Sigmoid colon (tissue), 6 donors: ENCODE measurements at regions not wholly inside any gene's neighbourhood (a gene's known extent, or its start where the extent isn't known, plus 50 kb on each side); places are given as distances from the start of the nearest gene placed in this dataset.

Source experiments
- DNase-seq: peaks from one replicate; pipeline ENCODE4 v3.0.0-alpha.2; 2019
- H3K27ac ChIP-seq, 4 donors: fragments of 200-600 bp; sonication (generic); one replicate each; pipeline ENCODE4 v1.5.1; 2016 to 2019; ENCODE audit warnings: mild to moderate bottlenecking in 1 of 4
- H3K27me3 ChIP-seq, 3 donors: fragments of 200-600 bp; sonication (generic); one replicate each; pipeline ENCODE4 v1.5.1; 2019; ENCODE audit warnings: mild to moderate bottlenecking in 1 of 3
- H3K36me3 ChIP-seq, 4 donors: fragments of 200-600 bp; sonication (generic); one replicate each; pipeline ENCODE4 v1.5.1; 2016 to 2019
- H3K4me1 ChIP-seq, 4 donors: fragments of 200-600 bp; sonication (generic); one replicate each; pipeline ENCODE4 v1.5.1; 2017 to 2019
- H3K4me3 ChIP-seq, 4 donors: fragments of 200-600 bp; sonication (generic); one replicate each; pipeline ENCODE4 v1.5.1; 2017 to 2019; ENCODE audit warnings: mild to moderate bottlenecking in 2 of 4, moderate library complexity in 1 of 4
- H3K9me3 ChIP-seq, 4 donors: fragments of 200-600 bp in 3 of 4; sonication (generic) in 3 of 4; one replicate each; pipeline versions ENCODE4 v1.5.1 to v1.6.1; 2013 to 2019
- CTCF ChIP-seq, 4 experiments: fragments of 450-650 bp in 3 of 4; fragments of 200-600 bp in 1 of 4; IDR thresholded peaks; one replicate each; pipeline ENCODE4 v1.5.1; 2016 to 2019; ENCODE audit warnings: antibody characterized with exemption in 4 of 4, mild to moderate bottlenecking in 3 of 4, moderate library complexity in 2 of 4
- EP300 ChIP-seq, 4 donors: sonication (generic); formaldehyde crosslinking; IDR thresholded peaks; one replicate each; pipeline ENCODE4 v1.6.1; 2017; ENCODE audit warnings: antibody characterized with exemption in 4 of 4
- POLR2A ChIP-seq, 2 donors: fragments of 450-650 bp; IDR thresholded peaks; one replicate each; pipeline ENCODE4 v1.6.1; 2016; ENCODE audit warnings: antibody characterized with exemption in 2 of 2, mild to moderate bottlenecking in 2 of 2, moderate library complexity in 2 of 2
- POLR2AphosphoS5 ChIP-seq, 4 donors: sonication (generic); formaldehyde crosslinking; IDR thresholded peaks; one replicate each; pipeline ENCODE4 v1.6.1; 2017; ENCODE audit warnings: antibody characterized with exemption in 4 of 4
- WGBS, 2 donors: extraction: QIAGEN DNeasy Blood & Tissue Kit; methylation state at CpG; one replicate each; pipeline ENCODE4 v1.1.7; 2013; 5-methylcytosine and 5-hydroxymethylcytosine counted together
- intact Hi-C: fragments of 100-400 bp; cut with DNase I; formaldehyde crosslinking; loops from one replicate; pipeline ENCODE4 v1.15.1; 2023
- donor health status: healthy with polysubstance abuse.
- donor health status: healthy.

- no peaks in the 10 kb centered on the region for H3K4me1 ChIP-seq
- 15 to 20% methylated on average over 18 of the region's 18 CpGs for WGBS, 2 donors
- no peak overlapping the region for H3K27ac ChIP-seq
- no peaks in the 10 kb centered on the region for H3K36me3 ChIP-seq
- H3K27me3 ChIP-seq, result peaks cover 0 to 29% (median 0%) of the 10 kb centered on the region in 3 donors
- intact Hi-C loops, result loop anchor here (5.0 kb wide), 1 partner anchor 163 kb away; no protein-coding TSS in a partner anchor
- H3K9me3 ChIP-seq, result no peaks in the 10 kb centered on the region
- H3K4me3 ChIP-seq, result no peak overlapping the region
- TF ChIP-seq POLR2AphosphoS5 (IDR thresholded peaks at IDR 0.05) (no peak), CTCF (IDR thresholded peaks at IDR 0.05) (peak; percentile 9 to 59 (median 46))
- DNase-seq, result peak; percentile 68
Observed at GRCh38 chr20:20824924-20825584, 112.6 kb upstream of the RALGAPA2 start.

GRCh38 chr20:20823476-20823881 is 111.0 kb upstream of the RALGAPA2 start:
- H3K4me1 ChIP-seq, result no peaks in the 10 kb centered on the region
- intact Hi-C loops, result loop anchor here (5.0 kb wide), 1 partner anchor 161 kb away; no protein-coding TSS in a partner anchor
- TF ChIP-seq CTCF (IDR thresholded peaks at IDR 0.05), result no peak
- no peak for TF ChIP-seq POLR2A (IDR thresholded peaks at IDR 0.05)
- TF ChIP-seq POLR2AphosphoS5 (IDR thresholded peaks at IDR 0.05), result no peak
- no peak for TF ChIP-seq EP300 (IDR thresholded peaks at IDR 0.05)
- no peak overlapping the region for H3K27ac ChIP-seq
- H3K27me3 ChIP-seq, result peaks cover 0 to 29% (median 0%) of the 10 kb centered on the region in 3 donors
- no peak for DNase-seq
- WGBS, 2 donors, result 82 to 84% methylated on average over 11 of the region's 11 CpGs
- no peaks in the 10 kb centered on the region for H3K9me3 ChIP-seq
- no peak overlapping the region for H3K4me3 ChIP-seq
- H3K36me3 ChIP-seq, result no peaks in the 10 kb centered on the region

GRCh38 chr20:20821484-20822260 is 109.2 kb upstream of the RALGAPA2 start:
- TF ChIP-seq POLR2AphosphoS5 (IDR thresholded peaks at IDR 0.05), result no peak
- TF ChIP-seq EP300 (IDR thresholded peaks at IDR 0.05), result no peak
- no peak for TF ChIP-seq CTCF (IDR thresholded peaks at IDR 0.05)
- TF ChIP-seq POLR2A (IDR thresholded peaks at IDR 0.05), result no peak
- WGBS, 2 donors, result 76 to 82% methylated on average over 12 of the region's 12 CpGs
- DNase-seq, result no peak
- no peaks in the 10 kb centered on the region for H3K9me3 ChIP-seq
- peaks cover 0 to 23% (median 0%) of the 10 kb centered on the region in 3 donors for H3K27me3 ChIP-seq
- intact Hi-C loops, result loop anchor here (5.0 kb wide), 1 partner anchor 159 kb away; no protein-coding TSS in a partner anchor
- no peak overlapping the region for H3K4me3 ChIP-seq
- H3K27ac ChIP-seq, result no peak overlapping the region
- H3K4me1 ChIP-seq, result no peaks in the 10 kb centered on the region
- H3K36me3 ChIP-seq, result no peaks in the 10 kb centered on the region

GRCh38 chr20:20820785-20821483 is 108.5 kb upstream of the RALGAPA2 start:
- no peak overlapping the region for H3K4me3 ChIP-seq
- DNase-seq, result no peak
- H3K36me3 ChIP-seq, result no peaks in the 10 kb centered on the region
- no peak for TF ChIP-seq POLR2AphosphoS5 (IDR thresholded peaks at IDR 0.05)
- TF ChIP-seq CTCF (IDR thresholded peaks at IDR 0.05), result no peak
- TF ChIP-seq EP300 (IDR thresholded peaks at IDR 0.05), result no peak
- no peak for TF ChIP-seq POLR2A (IDR thresholded peaks at IDR 0.05)
- H3K4me1 ChIP-seq, result no peaks in the 10 kb centered on the region
- no peaks in the 10 kb centered on the region for H3K9me3 ChIP-seq
- intact Hi-C loops, result loop anchor here (5.0 kb wide), 1 partner anchor 159 kb away; no protein-coding TSS in a partner anchor
- peaks cover 0 to 20% (median 0%) of the 10 kb centered on the region in 3 donors for H3K27me3 ChIP-seq
- no peak overlapping the region for H3K27ac ChIP-seq
- WGBS, 2 donors, result 68 to 71% methylated on average over 9 of the region's 9 CpGs
